Testis (tissue), 2 donors: ENCODE measurements at regions not wholly inside any gene's neighbourhood (a gene's known extent, or its start where the extent isn't known, plus 50 kb on each side); places are given as distances from the start of the nearest gene placed in this dataset.

ENCODE experiments used
- CTCF ChIP-seq, 3 experiments: fragments of 450-650 bp in 2 of 3; fragments of 200-600 bp in 1 of 3; sonication (generic) in 1 of 3; IDR thresholded peaks; one replicate each; pipeline ENCODE4 v1.5.1; 2016 to 2019; ENCODE audit warnings: antibody characterized with exemption in 3 of 3, mild to moderate bottlenecking in 2 of 3, moderate library complexity in 1 of 3
- POLR2A ChIP-seq: fragments of 450-650 bp; IDR thresholded peaks from one replicate; pipeline ENCODE4 v1.6.1; 2017; ENCODE audit warnings: antibody characterized with exemption, mild to moderate bottlenecking, moderate library complexity

- TF ChIP-seq CTCF (IDR thresholded peaks at IDR 0.05) (no peak), POLR2A (no peak)
Measured at GRCh38 chr2:238521002-238521401, 94.3 kb downstream of the ASB1 start.
